ENCODE measurements at regions not wholly inside any gene's neighbourhood (a gene's known extent, or its start where the extent isn't known, plus 50 kb on each side); places are given as distances from the start of the nearest gene placed in this dataset.

DNA sequence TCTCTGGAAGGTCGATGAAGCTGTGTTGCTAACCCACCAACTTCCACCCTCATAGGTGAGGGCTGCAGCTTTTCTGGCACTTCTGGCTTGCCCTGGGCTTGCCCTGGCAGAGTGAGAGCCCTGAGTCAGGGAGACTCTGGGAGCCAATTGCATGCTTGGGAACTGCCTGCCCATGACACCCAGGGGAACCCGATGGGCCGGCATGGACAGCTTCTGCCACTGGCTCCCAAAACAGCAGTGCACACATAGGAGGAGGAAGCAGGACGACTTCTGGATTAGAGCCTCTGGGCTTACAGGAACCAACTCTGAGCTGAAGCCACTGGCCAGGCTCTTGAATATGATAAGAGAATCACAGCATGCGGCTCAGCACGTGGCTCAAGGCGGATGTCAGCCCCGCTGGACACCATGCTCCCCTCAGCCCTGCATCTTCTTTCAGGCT, 135.2 kb upstream of the UNC5B start:
- no peak overlapping the region for H3K4me2 ChIP-seq
- H2AFZ ChIP-seq (ENCODE audit: low read depth) = no peak overlapping the region
- no peak overlapping the region for H3K9ac ChIP-seq
- peaks cover 30% of the 10 kb centered on the region; the same call in 1 of the 2 replicates for H3K27me3 ChIP-seq (ENCODE audit: insufficient read depth, low read depth)
- H3K36me3 ChIP-seq (ENCODE audit: insufficient read depth) = no peaks in the 10 kb centered on the region
- no peaks in the 10 kb centered on the region for H3K4me1 ChIP-seq (ENCODE audit: low read depth, poor library complexity, severe bottlenecking)
- no peaks in the 10 kb centered on the region for H3K79me2 ChIP-seq (ENCODE audit: insufficient read depth, low read depth)
- no peak overlapping the region for H3K27ac ChIP-seq
- no peaks in the 10 kb centered on the region for H4K20me1 ChIP-seq (ENCODE audit: insufficient read depth)
- H3K4me3 ChIP-seq (IDR thresholded peaks at IDR 0.05; ENCODE audit: insufficient read depth, low read depth, low read length) = no peak overlapping the region
- no peak for TF ChIP-seq CTCF (conservative IDR thresholded peaks at IDR 0.05; ENCODE audit: low read depth, low read length)

DNA sequence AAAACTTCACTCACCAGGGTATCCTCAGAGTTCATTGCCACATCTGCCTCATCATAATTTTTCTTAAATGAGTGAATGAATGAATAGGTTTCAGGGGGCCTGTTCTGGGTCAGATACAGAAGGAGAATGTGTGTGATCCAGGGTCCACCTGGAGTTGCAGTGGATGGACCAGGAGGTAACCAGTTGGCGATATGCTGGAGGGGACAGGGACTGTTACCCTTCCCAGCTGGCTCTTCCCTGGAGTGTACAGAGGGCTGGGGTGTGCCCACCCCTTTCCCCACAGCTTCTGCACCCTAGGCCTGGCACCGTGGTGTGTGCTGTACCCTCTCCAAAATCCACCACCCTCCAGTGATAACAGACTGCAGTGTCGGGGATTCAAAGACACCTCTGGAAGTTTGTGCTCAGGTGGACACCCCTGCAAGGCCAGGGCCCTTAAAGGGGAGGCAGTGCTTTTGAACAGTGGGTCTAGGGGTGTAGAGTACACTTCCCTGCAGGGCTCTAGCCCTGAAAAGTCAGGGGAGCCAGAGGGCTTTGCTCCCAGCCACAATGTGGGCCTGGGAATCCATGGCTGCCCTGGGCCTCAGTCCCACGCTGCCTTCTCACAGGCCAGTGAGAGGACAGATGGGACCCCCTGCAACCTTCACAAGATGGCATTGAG, 134.4 kb upstream of the UNC5B start:
- Histone ChIP-seq H3K36me3 (ENCODE audit: insufficient read depth) (no peaks in the 10 kb centered on the region), H3K9ac (no peak overlapping the region), H2AFZ (ENCODE audit: low read depth) (no peak overlapping the region), H3K27me3 (ENCODE audit: insufficient read depth, low read depth) (peaks cover 25% of the 10 kb centered on the region; the same call in 1 of the 2 replicates), H3K4me2 (no peak overlapping the region), H3K4me1 (ENCODE audit: low read depth, poor library complexity, severe bottlenecking) (no peaks in the 10 kb centered on the region), H3K27ac (no peak overlapping the region), H3K4me3 (IDR thresholded peaks at IDR 0.05; ENCODE audit: insufficient read depth, low read depth, low read length) (no peak overlapping the region), H3K79me2 (ENCODE audit: insufficient read depth, low read depth) (no peaks in the 10 kb centered on the region), H4K20me1 (ENCODE audit: insufficient read depth) (no peaks in the 10 kb centered on the region)
- no peak for TF ChIP-seq CTCF (conservative IDR thresholded peaks at IDR 0.05; ENCODE audit: low read depth, low read length)

GRCh38 chr10:71078454-71079145, 133.8 kb upstream of the UNC5B start:
- Histone ChIP-seq H3K4me2 (no peak overlapping the region), H4K20me1 (ENCODE audit: insufficient read depth) (no peaks in the 10 kb centered on the region), H3K9ac (no peak overlapping the region), H2AFZ (ENCODE audit: low read depth) (no peak overlapping the region), H3K27ac (no peak overlapping the region), H3K27me3 (ENCODE audit: insufficient read depth, low read depth) (peaks cover 25% of the 10 kb centered on the region; the same call in 1 of the 2 replicates), H3K79me2 (ENCODE audit: insufficient read depth, low read depth) (no peaks in the 10 kb centered on the region), H3K4me3 (IDR thresholded peaks at IDR 0.05; ENCODE audit: insufficient read depth, low read depth, low read length) (no peak overlapping the region), H3K36me3 (ENCODE audit: insufficient read depth) (no peaks in the 10 kb centered on the region), H3K4me1 (ENCODE audit: low read depth, poor library complexity, severe bottlenecking) (no peaks in the 10 kb centered on the region)
- TF ChIP-seq CTCF (conservative IDR thresholded peaks at IDR 0.05; ENCODE audit: low read depth, low read length) = no peak

DNA sequence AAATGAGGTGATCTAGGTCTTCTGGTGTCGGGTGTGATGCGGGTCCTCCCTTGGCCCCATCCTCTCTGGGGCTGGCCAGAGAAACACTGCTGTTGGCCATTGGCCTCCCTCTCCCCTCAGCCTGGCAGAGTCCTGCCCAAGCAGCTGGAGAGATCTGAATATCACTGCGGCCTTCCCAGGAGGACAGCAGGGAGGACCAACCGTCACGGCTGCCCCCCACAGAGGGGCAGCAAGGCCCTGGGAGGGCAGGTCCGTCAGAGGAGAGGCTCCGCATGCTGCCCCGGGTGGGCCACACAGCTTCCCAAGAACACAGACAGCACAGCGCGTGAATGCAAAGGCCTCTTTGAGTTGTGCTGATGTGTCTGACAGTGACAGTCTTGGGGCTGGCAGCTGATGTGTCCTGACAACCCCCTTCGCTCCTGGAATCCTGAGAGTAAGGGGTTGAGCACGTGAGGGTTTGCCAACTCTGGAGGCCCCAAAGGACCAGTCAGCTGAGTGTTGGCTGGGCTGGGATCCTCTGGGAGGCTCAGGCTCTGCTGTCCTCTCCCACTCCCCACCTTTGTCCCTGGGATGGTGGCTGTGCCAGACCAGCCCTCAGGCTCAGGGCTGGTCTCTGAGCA, 132.5 kb upstream of the UNC5B start:
- Histone ChIP-seq H3K4me2 (no peak overlapping the region), H3K27me3 (ENCODE audit: insufficient read depth, low read depth) (peaks cover 20% of the 10 kb centered on the region; the same call in 1 of the 2 replicates), H3K9ac (no peak overlapping the region), H3K36me3 (ENCODE audit: insufficient read depth) (no peaks in the 10 kb centered on the region), H4K20me1 (ENCODE audit: insufficient read depth) (no peaks in the 10 kb centered on the region), H3K4me1 (ENCODE audit: low read depth, poor library complexity, severe bottlenecking) (no peaks in the 10 kb centered on the region), H2AFZ (ENCODE audit: low read depth) (no peak overlapping the region), H3K27ac (no peak overlapping the region), H3K4me3 (IDR thresholded peaks at IDR 0.05; ENCODE audit: insufficient read depth, low read depth, low read length) (no peak overlapping the region), H3K79me2 (ENCODE audit: insufficient read depth, low read depth) (no peaks in the 10 kb centered on the region)
- TF ChIP-seq CTCF (conservative IDR thresholded peaks at IDR 0.05; ENCODE audit: low read depth, low read length) = no peak

Measured in KMS-11 (cell line).